ENCODE measurements at regions not wholly inside any gene's neighbourhood (a gene's known extent, or its start where the extent isn't known, plus 50 kb on each side); places are given as distances from the start of the nearest gene placed in this dataset.

DNA sequence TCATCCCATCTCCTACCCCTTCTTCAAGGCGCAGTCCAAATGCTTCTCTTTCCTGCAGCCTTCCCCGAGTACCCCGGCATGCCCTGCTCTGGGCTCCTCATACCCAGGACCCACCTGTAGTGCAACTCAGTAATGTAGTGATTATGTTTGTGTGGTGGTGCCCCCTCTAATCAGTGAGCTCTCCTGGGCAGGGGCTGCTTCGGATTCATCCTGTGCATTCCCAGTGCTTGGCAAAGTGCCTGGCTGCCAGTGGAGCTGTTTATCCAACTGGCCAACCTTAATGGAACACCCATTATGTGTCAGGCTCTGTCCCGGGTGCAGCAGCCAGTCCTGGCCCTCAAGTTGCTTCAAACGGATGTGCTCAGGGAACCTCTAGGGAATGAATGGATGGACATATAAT is 174.4 kb upstream of the LINGO1 start (continued):
- TF ChIP-seq TCF12 (IDR thresholded peaks at IDR 0.05; ENCODE audit: low read depth, low read length) (no peak), BRCA1 (IDR thresholded peaks at IDR 0.05; ENCODE audit: low read depth, low read length) (no peak), CBX8 (IDR thresholded peaks at IDR 0.05; ENCODE audit: borderline replicate concordance, low read depth, low read length) (no peak), PHF8 (conservative IDR thresholded peaks at IDR 0.05; ENCODE audit: low read depth, low read length) (no peak), CTBP2 (IDR thresholded peaks at IDR 0.05; ENCODE audit: borderline replicate concordance, insufficient read depth, insufficient read length, low read length) (no peak), YY1 (IDR thresholded peaks at IDR 0.05; ENCODE audit: low read depth, low read length) (no peak), SIRT6 (IDR thresholded peaks at IDR 0.05; ENCODE audit: low read length) (no peak), NRF1 (IDR thresholded peaks at IDR 0.05; ENCODE audit: low read depth, low read length) (no peak)
- TF ChIP-seq, protein P1, sequence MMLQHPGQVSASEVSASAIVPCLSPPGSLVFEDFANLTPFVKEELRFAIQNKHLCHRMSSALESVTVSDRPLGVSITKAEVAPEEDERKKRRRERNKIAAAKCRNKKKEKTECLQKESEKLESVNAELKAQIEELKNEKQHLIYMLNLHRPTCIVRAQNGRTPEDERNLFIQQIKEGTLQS (IDR thresholded peaks at IDR 0.05; ENCODE audit: insufficient read depth, low read depth, low read length) = no peak

All from H1 (cell line).